Neuronal stem cell (in vitro differentiated cells): ENCODE measurements at regions not wholly inside any gene's neighbourhood (a gene's known extent, or its start where the extent isn't known, plus 50 kb on each side); places are given as distances from the start of the nearest gene placed in this dataset.

Experiments
- DNase-seq: peaks from one replicate; pipeline ENCODE4 v3.0.0-alpha.2; 2013; ENCODE audit warnings: low spot score
- H2AFZ ChIP-seq: one replicate; pipeline ENCODE4 v1.6.1; 2013; ENCODE audit warnings: mild to moderate bottlenecking, low read length, inconsistent platforms
- H2AK5ac ChIP-seq: 2 replicates; pipeline ENCODE4 v1.6.1; 2013; ENCODE audit warnings: low read depth, mild to moderate bottlenecking, inconsistent platforms, low read length, moderate library complexity, mixed read lengths
- H2BK120ac ChIP-seq: 2 replicates; pipeline ENCODE4 v1.6.1; 2013; ENCODE audit warnings: low read depth, mild to moderate bottlenecking, inconsistent platforms, low read length, moderate library complexity, mixed read lengths
- H2BK12ac ChIP-seq: one replicate; pipeline ENCODE4 v1.6.1; 2013; ENCODE audit warnings: low read length, inconsistent platforms
- H2BK15ac ChIP-seq: 2 replicates; pipeline ENCODE4 v1.6.1; 2013; ENCODE audit warnings: mild to moderate bottlenecking, low read length, inconsistent platforms, mixed read lengths
- H2BK5ac ChIP-seq: one replicate; pipeline ENCODE4 v1.6.1; 2013; ENCODE audit warnings: inconsistent platforms, mild to moderate bottlenecking, low read length, moderate library complexity
- H3K14ac ChIP-seq: one replicate; pipeline ENCODE4 v1.6.1; 2013; ENCODE audit warnings: low read length, inconsistent platforms
- H3K18ac ChIP-seq: 2 replicates; pipeline ENCODE4 v1.6.1; 2013; ENCODE audit warnings: low read length, inconsistent platforms
- H3K23ac ChIP-seq: 2 replicates; pipeline ENCODE4 v1.6.1; 2013; ENCODE audit warnings: low read depth, mild to moderate bottlenecking, mixed read lengths, low read length, inconsistent platforms; ENCODE audit not compliant: poor library complexity
- H3K27ac ChIP-seq: replicated peaks from 3 replicates; pipeline ENCODE4 v1.5.1; 2013; ENCODE audit warnings: low read length, inconsistent platforms
- H3K27me3 ChIP-seq, 3 experiments: 2 replicates each; pipeline ENCODE4 v1.6.1; 2013; ENCODE audit warnings: low read length in 3 of 3, mild to moderate bottlenecking in 2 of 3, inconsistent platforms in 1 of 3, low read depth in 1 of 3, mixed read lengths in 1 of 3, moderate library complexity in 1 of 3; ENCODE audit not compliant: control insufficient read depth in 3 of 3, insufficient read depth in 3 of 3
- H3K36me3 ChIP-seq, 2 donors: replicated peaks in 1 of 2; 2 replicates each; pipeline ENCODE4 v1.6.1; 2013; ENCODE audit warnings: low read length in 2 of 2; ENCODE audit not compliant: control insufficient read depth in 2 of 2, insufficient read depth in 2 of 2
- H3K4ac ChIP-seq: 2 replicates; pipeline ENCODE4 v1.6.1; 2013; ENCODE audit warnings: inconsistent platforms, mild to moderate bottlenecking, low read length, moderate library complexity
- H3K4me1 ChIP-seq, 2 donors: 1 replicate in 1 of 2; 2 replicates in 1 of 2; pipeline ENCODE4 v1.6.1; 2013; ENCODE audit warnings: low read length in 2 of 2, low read depth in 1 of 2; ENCODE audit not compliant: control insufficient read depth in 2 of 2, insufficient read depth in 1 of 2
- H3K4me2 ChIP-seq: one replicate; pipeline ENCODE4 v1.6.1; 2013; ENCODE audit warnings: mild to moderate bottlenecking, low read length, inconsistent platforms; ENCODE audit not compliant: insufficient read depth, poor library complexity, severe bottlenecking
- H3K4me3 ChIP-seq, 2 donors: 2 replicates each; pipeline ENCODE4 v1.5.1; 2013; ENCODE audit warnings: low read length in 2 of 2, mild to moderate bottlenecking in 2 of 2, inconsistent platforms in 1 of 2, moderate library complexity in 1 of 2
- H3K79me1 ChIP-seq: one replicate; pipeline ENCODE4 v1.6.1; 2013; ENCODE audit warnings: low read depth, mild to moderate bottlenecking, inconsistent platforms, low read length, moderate library complexity
- H3K9ac ChIP-seq: one replicate; pipeline ENCODE4 v1.6.1; 2013; ENCODE audit warnings: mild to moderate bottlenecking, low read depth, low read length, inconsistent platforms; ENCODE audit not compliant: poor library complexity
- H3K9me3 ChIP-seq, 2 donors: replicated peaks in 1 of 2; 2 replicates each; pipeline versions ENCODE3 to v1.6.1; 2013; ENCODE audit warnings: low read length in 2 of 2, mild to moderate bottlenecking in 2 of 2, inconsistent platforms in 1 of 2, low read depth in 1 of 2, mixed read lengths in 1 of 2, moderate library complexity in 1 of 2; ENCODE audit not compliant: control insufficient read depth in 2 of 2, insufficient read depth in 1 of 2
- H4K8ac ChIP-seq: one replicate; pipeline ENCODE4 v1.6.1; 2013; ENCODE audit warnings: low read depth, mild to moderate bottlenecking, inconsistent platforms, low read length, moderate library complexity
- H4K91ac ChIP-seq: one replicate; pipeline ENCODE4 v1.6.1; 2013; ENCODE audit warnings: low read length, low read depth, mild to moderate bottlenecking, inconsistent platforms; ENCODE audit not compliant: poor library complexity
- WGBS, 2 donors: extraction: QIAGEN DNeasy Blood & Tissue Kit; methylation state at CpG; one replicate each; pipeline ENCODE4 v1.1.7; 2013; ENCODE audit warnings: missing lambda C conversion rate in 2 of 2, mixed read lengths in 1 of 2; ENCODE audit not compliant: insufficient read length in 2 of 2, insufficient replicate concordance in 1 of 2; ENCODE audit errors: extremely low coverage in 2 of 2; 5-methylcytosine and 5-hydroxymethylcytosine counted together

DNA sequence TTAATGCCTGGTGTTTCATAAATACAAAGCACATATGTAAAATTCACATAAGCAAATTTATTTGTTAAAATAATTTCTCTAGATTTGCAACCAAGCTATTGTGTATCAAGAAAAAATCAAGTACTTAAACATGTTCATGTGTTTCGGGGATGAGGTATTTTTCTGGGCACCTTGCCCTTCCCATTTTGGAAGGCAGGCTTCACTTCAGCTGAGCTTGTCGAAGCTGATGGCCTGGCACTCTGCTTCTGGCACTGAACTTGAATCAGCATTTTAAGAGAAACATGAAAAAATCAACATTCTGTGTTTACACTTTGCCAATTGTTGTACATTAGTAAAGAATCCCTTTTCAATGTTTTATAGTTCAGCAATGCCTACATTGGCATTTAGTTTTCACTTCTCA, 179.1 kb upstream of the STEAP4 start:
- H3K4me3 ChIP-seq, result no peak overlapping the region
- WGBS, 2 donors, result no CpG with 5 or more reads among the region's 2 CpGs
- no peak overlapping the region for H4K91ac ChIP-seq
- no peak overlapping the region for H2AK5ac ChIP-seq
- H2AFZ ChIP-seq, result no peak overlapping the region
- H3K27ac ChIP-seq, result no peak overlapping the region
- H2BK12ac ChIP-seq, result no peak overlapping the region
- H2BK15ac ChIP-seq, result no peak overlapping the region
- no peak overlapping the region for H2BK120ac ChIP-seq
- H3K18ac ChIP-seq, result no peak overlapping the region
- no peak overlapping the region for H4K8ac ChIP-seq
- H3K23ac ChIP-seq, result no peak overlapping the region
- no peaks in the 10 kb centered on the region for H3K27me3 ChIP-seq
- no peak overlapping the region for H3K14ac ChIP-seq
- H3K9ac ChIP-seq, result no peak overlapping the region
- no peaks in the 10 kb centered on the region for H3K79me1 ChIP-seq
- DNase-seq, result no peak
- H3K4me1 ChIP-seq, result no peaks in the 10 kb centered on the region
- H3K4ac ChIP-seq, result no peak overlapping the region
- no peaks in the 10 kb centered on the region for H3K36me3 ChIP-seq
- no peak overlapping the region for H2BK5ac ChIP-seq
- no peak overlapping the region for H3K4me2 ChIP-seq
- H3K9me3 ChIP-seq, result no peaks in the 10 kb centered on the region

DNA sequence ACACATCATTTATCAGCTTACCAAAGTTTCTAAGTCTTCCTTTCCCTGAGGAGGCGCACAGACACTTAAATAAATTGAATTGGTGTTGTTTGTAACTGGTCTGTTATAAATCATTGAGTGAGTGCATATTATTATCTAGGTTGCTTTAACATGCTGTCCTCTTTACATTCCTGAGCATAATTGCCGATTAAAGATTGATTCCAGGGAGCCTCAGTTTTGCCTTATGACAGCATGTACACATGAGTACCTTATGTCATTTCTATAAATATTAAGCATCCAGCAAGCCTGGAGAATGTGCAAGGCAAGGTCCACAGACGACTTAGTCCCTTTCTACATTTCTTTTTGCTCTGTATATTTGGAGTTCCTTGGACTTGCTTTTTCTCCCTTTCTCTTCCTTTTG, 177.9 kb upstream of the STEAP4 start:
- H3K9me3 ChIP-seq, result no peaks in the 10 kb centered on the region
- no peak overlapping the region for H3K23ac ChIP-seq
- no peak overlapping the region for H2BK120ac ChIP-seq
- H3K4me2 ChIP-seq, result no peak overlapping the region
- no peak overlapping the region for H4K8ac ChIP-seq
- H3K9ac ChIP-seq, result no peak overlapping the region
- H2BK5ac ChIP-seq, result no peak overlapping the region
- no peak overlapping the region for H3K14ac ChIP-seq
- no peak overlapping the region for H3K18ac ChIP-seq
- no peak overlapping the region for H3K27ac ChIP-seq
- H2AFZ ChIP-seq, result no peak overlapping the region
- H3K27me3 ChIP-seq, result no peaks in the 10 kb centered on the region
- H3K4me1 ChIP-seq, result no peaks in the 10 kb centered on the region
- H3K4me3 ChIP-seq, result no peak overlapping the region
- no peak overlapping the region for H4K91ac ChIP-seq
- no peak overlapping the region for H2BK12ac ChIP-seq
- H2BK15ac ChIP-seq, result no peak overlapping the region
- H2AK5ac ChIP-seq, result no peak overlapping the region
- H3K4ac ChIP-seq, result no peak overlapping the region
- no CpG with 5 or more reads among the region's 3 CpGs for WGBS, 2 donors
- no peaks in the 10 kb centered on the region for H3K36me3 ChIP-seq
- no peak for DNase-seq
- H3K79me1 ChIP-seq, result no peaks in the 10 kb centered on the region

DNA sequence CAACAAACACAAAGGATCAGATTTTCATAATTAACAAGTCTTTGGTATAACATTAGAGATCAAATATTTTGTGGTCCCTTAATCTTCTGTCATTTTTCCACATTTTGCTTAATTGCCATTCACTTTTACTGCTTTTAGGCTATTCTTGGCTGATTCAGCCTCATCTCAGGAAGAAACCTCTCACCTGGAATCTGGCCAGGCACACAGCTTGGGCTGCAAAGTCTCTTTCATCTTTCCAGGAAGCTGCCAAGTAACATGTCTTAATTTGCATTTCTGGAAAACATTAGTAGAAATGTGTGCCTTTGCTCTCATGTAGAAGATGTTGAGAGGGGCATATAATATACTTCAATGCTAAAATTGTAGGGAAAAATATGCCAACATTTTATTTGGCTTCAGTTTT, 174.2 kb upstream of the STEAP4 start:
- no peak overlapping the region for H3K9ac ChIP-seq
- H2BK15ac ChIP-seq, result no peak overlapping the region
- no peak overlapping the region for H3K4me3 ChIP-seq
- DNase-seq, result no peak
- H2BK12ac ChIP-seq, result no peak overlapping the region
- no peak overlapping the region for H3K4ac ChIP-seq
- no peak overlapping the region for H2AFZ ChIP-seq
- H3K36me3 ChIP-seq, result no peaks in the 10 kb centered on the region
- H4K8ac ChIP-seq, result no peak overlapping the region
- no peak overlapping the region for H2BK5ac ChIP-seq
- no peak overlapping the region for H4K91ac ChIP-seq
- H3K18ac ChIP-seq, result no peak overlapping the region
- no peak overlapping the region for H3K23ac ChIP-seq
- no peaks in the 10 kb centered on the region for H3K9me3 ChIP-seq
- no peak overlapping the region for H3K27ac ChIP-seq
- H2AK5ac ChIP-seq, result no peak overlapping the region
- H3K14ac ChIP-seq, result no peak overlapping the region
- H3K27me3 ChIP-seq, result no peaks in the 10 kb centered on the region
- no peak overlapping the region for H3K4me2 ChIP-seq
- no peaks in the 10 kb centered on the region for H3K79me1 ChIP-seq
- no peaks in the 10 kb centered on the region for H3K4me1 ChIP-seq
- no peak overlapping the region for H2BK120ac ChIP-seq

DNA sequence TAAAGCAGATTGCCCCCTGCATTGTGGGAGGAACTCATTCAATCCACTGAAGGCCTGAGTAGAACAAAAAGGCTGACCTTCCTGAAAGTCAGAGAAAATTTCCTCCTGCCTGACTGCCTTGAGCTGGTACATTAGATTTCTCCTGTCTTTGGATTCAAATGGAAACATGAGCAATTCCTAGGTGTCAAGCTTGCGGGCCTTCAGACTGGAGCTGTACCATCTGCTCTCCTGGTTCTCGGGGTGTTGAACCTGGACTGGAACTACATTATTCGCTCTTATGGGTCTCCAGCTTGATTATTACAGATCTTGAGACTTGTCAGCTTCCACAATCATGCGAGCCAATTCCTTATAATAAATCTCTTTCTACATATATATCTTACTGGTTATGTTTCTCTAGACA, 173.6 kb upstream of the STEAP4 start:
- Histone ChIP-seq H3K9ac (no peak overlapping the region), H4K91ac (no peak overlapping the region), H3K4ac (no peak overlapping the region), H3K18ac (no peak overlapping the region), H3K36me3 (no peaks in the 10 kb centered on the region), H3K23ac (no peak overlapping the region), H2AK5ac (no peak overlapping the region), H3K27me3 (no peaks in the 10 kb centered on the region), H2BK120ac (no peak overlapping the region), H3K9me3 (no peaks in the 10 kb centered on the region), H2BK12ac (no peak overlapping the region), H3K14ac (no peak overlapping the region), H3K4me1 (no peaks in the 10 kb centered on the region), H4K8ac (no peak overlapping the region), H2BK5ac (no peak overlapping the region), H3K4me3 (no peak overlapping the region), H3K4me2 (no peak overlapping the region), H2BK15ac (no peak overlapping the region), H2AFZ (peak overlapping the region; percentile 65), H3K27ac (no peak overlapping the region), H3K79me1 (no peaks in the 10 kb centered on the region)
- WGBS, 2 donors, result no CpG with 5 or more reads among the region's 4 CpGs
- no peak for DNase-seq
